ENCODE measurements at regions not wholly inside any gene's neighbourhood (a gene's known extent, or its start where the extent isn't known, plus 50 kb on each side); places are given as distances from the start of the nearest gene placed in this dataset.

DNA sequence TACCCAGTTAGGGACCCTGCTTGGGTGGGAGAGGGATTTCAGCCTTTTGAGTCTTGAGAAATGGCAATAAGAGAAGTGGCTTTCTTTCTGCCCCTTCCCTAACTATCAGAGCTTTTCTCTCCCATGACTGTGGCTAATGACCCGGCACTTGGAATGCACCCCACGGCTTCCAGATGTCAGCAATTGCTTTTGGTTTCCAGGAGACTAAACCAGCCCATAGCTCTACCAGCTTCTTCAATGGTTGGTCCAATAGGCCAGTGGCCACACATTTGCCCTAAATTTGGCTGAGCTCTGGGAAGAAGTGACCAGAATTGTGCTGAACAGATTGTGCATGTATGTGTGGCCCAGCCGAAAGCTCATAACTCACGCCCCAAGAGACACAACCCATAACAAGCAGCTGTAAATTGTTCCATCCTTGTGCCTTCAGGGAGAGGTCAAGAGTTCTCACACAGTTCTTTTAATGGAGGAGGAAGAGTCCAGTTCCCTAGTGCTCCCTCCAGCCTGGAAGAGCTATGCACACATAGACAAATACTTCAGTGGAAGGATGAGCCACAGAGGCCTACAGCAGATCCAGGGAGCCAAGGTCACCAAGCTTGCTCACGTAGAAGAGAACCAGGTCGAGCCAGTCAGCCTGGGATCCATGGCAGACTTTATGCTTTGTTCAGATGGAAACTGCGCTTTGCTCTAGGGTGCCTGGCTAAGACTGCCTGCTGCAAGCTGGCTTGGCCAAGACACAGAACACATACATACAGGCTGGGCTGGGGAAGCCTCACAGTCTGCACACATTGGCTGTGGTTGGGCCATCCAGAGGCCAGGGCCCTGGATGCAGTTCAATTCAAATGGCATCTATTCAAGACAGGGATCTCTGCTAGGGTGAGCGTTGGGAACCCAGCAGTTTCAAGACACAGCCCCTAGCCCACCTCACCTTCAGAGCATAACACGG, 131.8 kb upstream of the HABP2 start:
- TF ChIP-seq, protein P1, sequence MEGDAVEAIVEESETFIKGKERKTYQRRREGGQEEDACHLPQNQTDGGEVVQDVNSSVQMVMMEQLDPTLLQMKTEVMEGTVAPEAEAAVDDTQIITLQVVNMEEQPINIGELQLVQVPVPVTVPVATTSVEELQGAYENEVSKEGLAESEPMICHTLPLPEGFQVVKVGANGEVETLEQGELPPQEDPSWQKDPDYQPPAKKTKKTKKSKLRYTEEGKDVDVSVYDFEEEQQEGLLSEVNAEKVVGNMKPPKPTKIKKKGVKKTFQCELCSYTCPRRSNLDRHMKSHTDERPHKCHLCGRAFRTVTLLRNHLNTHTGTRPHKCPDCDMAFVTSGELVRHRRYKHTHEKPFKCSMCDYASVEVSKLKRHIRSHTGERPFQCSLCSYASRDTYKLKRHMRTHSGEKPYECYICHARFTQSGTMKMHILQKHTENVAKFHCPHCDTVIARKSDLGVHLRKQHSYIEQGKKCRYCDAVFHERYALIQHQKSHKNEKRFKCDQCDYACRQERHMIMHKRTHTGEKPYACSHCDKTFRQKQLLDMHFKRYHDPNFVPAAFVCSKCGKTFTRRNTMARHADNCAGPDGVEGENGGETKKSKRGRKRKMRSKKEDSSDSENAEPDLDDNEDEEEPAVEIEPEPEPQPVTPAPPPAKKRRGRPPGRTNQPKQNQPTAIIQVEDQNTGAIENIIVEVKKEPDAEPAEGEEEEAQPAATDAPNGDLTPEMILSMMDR (IDR thresholded peaks at IDR 0.05; ENCODE audit: low read depth, low read length) = no peak
- no peak for TF ChIP-seq EZH2phosphoT487 (IDR thresholded peaks at IDR 0.05; ENCODE audit: low read depth)

Data from OCI-LY3 (cell line).